B cell (primary cell): ENCODE measurements at regions not wholly inside any gene's neighbourhood (a gene's known extent, or its start where the extent isn't known, plus 50 kb on each side); places are given as distances from the start of the nearest gene placed in this dataset.

Experiments
- CTCF ChIP-seq: fragments of 200-600 bp; IDR thresholded peaks from one replicate; pipeline ENCODE4 v1.8.0; 2022; ENCODE audit warnings: antibody characterized with exemption, mild to moderate bottlenecking
- EZH2 ChIP-seq: IDR thresholded peaks from 2 replicates; pipeline ENCODE4 v1.6.1; 2012; ENCODE audit warnings: borderline replicate concordance, low read depth, mild to moderate bottlenecking, moderate library complexity, low read length; ENCODE audit not compliant: insufficient read depth, poor library complexity, severe bottlenecking

GRCh38 chr11:101288392-101288791 lies 158.8 kb upstream of the PGR start:
- no peak for TF ChIP-seq CTCF
- TF ChIP-seq EZH2, result no peak
